ENCODE measurements at regions not wholly inside any gene's neighbourhood (a gene's known extent, or its start where the extent isn't known, plus 50 kb on each side); places are given as distances from the start of the nearest gene placed in this dataset.

GRCh38 chr6:113755449-113756289 lies 101.5 kb upstream of the MARCKS start:
- H3K27ac ChIP-seq (ENCODE audit: low read depth in 1 of 2, low read length in 2 of 2): no peak overlapping the region
- no peaks in the 10 kb centered on the region for H3K36me3 ChIP-seq (ENCODE audit: control insufficient read depth in 4 of 4, insufficient read depth in 3 of 4, low read depth in 1 of 4, low read length in 3 of 4)
- whole genome bisulfite sequencing: 88% methylated on average over 4 of the region's 4 CpGs
- no peak for TF ChIP-seq NR2F2 (IDR thresholded peaks at IDR 0.05)
- TF ChIP-seq YY1 (IDR thresholded peaks at IDR 0.05): no peak
- TF ChIP-seq HNF4G (IDR thresholded peaks at IDR 0.05): no peak
- no peak for TF ChIP-seq FOXA2 (IDR thresholded peaks at IDR 0.05)
- no peak for TF ChIP-seq RAD21 (IDR thresholded peaks at IDR 0.05)
- TF ChIP-seq RXRA (IDR thresholded peaks at IDR 0.05): no peak
- no peak for TF ChIP-seq REST (IDR thresholded peaks at IDR 0.05)
- no peak for TF ChIP-seq SP1 (IDR thresholded peaks at IDR 0.05)
- TF ChIP-seq, protein P1, sequence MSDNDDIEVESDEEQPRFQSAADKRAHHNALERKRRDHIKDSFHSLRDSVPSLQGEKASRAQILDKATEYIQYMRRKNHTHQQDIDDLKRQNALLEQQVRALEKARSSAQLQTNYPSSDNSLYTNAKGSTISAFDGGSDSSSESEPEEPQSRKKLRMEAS (IDR thresholded peaks at IDR 0.05): no peak
- no peak for TF ChIP-seq EGR1 (IDR thresholded peaks at IDR 0.05; ENCODE audit: low read depth in 2 of 2)
- TF ChIP-seq, protein P2, sequence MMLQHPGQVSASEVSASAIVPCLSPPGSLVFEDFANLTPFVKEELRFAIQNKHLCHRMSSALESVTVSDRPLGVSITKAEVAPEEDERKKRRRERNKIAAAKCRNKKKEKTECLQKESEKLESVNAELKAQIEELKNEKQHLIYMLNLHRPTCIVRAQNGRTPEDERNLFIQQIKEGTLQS (IDR thresholded peaks at IDR 0.05): no peak
- TF ChIP-seq JUND (IDR thresholded peaks at IDR 0.05): no peak
- TF ChIP-seq TAF1 (conservative IDR thresholded peaks at IDR 0.05): no peak
- no peak for TF ChIP-seq HNF4A (conservative IDR thresholded peaks at IDR 0.05)
- TF ChIP-seq ZBTB33 (IDR thresholded peaks at IDR 0.05): no peak
- no peak for TF ChIP-seq GABPA (IDR thresholded peaks at IDR 0.05 in 1 of 2, conservative IDR thresholded peaks at IDR 0.05 in 1 of 2)
- TF ChIP-seq, protein P3, sequence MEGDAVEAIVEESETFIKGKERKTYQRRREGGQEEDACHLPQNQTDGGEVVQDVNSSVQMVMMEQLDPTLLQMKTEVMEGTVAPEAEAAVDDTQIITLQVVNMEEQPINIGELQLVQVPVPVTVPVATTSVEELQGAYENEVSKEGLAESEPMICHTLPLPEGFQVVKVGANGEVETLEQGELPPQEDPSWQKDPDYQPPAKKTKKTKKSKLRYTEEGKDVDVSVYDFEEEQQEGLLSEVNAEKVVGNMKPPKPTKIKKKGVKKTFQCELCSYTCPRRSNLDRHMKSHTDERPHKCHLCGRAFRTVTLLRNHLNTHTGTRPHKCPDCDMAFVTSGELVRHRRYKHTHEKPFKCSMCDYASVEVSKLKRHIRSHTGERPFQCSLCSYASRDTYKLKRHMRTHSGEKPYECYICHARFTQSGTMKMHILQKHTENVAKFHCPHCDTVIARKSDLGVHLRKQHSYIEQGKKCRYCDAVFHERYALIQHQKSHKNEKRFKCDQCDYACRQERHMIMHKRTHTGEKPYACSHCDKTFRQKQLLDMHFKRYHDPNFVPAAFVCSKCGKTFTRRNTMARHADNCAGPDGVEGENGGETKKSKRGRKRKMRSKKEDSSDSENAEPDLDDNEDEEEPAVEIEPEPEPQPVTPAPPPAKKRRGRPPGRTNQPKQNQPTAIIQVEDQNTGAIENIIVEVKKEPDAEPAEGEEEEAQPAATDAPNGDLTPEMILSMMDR (IDR thresholded peaks at IDR 0.05; ENCODE audit: low read depth, low read length, missing input control): no peak
- no peak for TF ChIP-seq FOXA1 (IDR thresholded peaks at IDR 0.05)
- H3K9ac ChIP-seq (ENCODE audit: low read depth in 1 of 2, low read length in 2 of 2): no peak overlapping the region
- no peaks in the 10 kb centered on the region for H3K9me3 ChIP-seq (ENCODE audit: control insufficient read depth in 4 of 4, low read length in 3 of 4)
- no peaks in the 10 kb centered on the region for H3K4me1 ChIP-seq (ENCODE audit: control insufficient read depth in 4 of 4, insufficient read depth in 4 of 4, low read length in 3 of 4)
- H3K4me3 ChIP-seq (ENCODE audit: low read depth in 1 of 3, low read length in 3 of 3): no peak overlapping the region
- DNase-seq (ENCODE audit: low spot score): no peak
- no peaks in the 10 kb centered on the region for H3K27me3 ChIP-seq (ENCODE audit: control insufficient read depth in 4 of 4, insufficient read depth in 4 of 4, low read length in 3 of 4)
